ENCODE measurements at regions not wholly inside any gene's neighbourhood (a gene's known extent, or its start where the extent isn't known, plus 50 kb on each side); places are given as distances from the start of the nearest gene placed in this dataset.

DNA sequence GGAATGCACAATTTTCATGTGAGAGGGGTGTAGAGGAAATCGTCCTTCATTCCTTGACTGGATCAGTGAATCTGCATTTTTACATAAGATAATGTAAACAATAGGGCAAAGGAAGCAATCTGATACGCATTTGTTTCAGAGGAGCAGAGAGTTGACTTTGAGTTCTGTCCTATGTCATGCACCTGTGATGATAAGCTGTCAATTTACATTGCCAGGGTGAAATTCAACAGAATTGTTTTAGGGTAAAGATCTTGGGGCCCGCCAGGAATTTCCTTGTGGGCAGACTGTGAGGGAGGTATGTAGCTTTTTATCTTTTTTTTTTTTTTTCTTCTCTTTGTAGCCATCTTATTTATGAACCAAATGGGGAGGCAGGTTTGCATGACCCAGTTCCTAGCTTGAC, 58.3 kb upstream of the LARP1 start:
- no peak for TF ChIP-seq ZNF70 (CRISPR knock-in tag; IDR thresholded peaks at IDR 0.05)
- TF ChIP-seq ZNF8 (CRISPR knock-in tag; IDR thresholded peaks at IDR 0.05): no peak
- TF ChIP-seq, protein P1, sequence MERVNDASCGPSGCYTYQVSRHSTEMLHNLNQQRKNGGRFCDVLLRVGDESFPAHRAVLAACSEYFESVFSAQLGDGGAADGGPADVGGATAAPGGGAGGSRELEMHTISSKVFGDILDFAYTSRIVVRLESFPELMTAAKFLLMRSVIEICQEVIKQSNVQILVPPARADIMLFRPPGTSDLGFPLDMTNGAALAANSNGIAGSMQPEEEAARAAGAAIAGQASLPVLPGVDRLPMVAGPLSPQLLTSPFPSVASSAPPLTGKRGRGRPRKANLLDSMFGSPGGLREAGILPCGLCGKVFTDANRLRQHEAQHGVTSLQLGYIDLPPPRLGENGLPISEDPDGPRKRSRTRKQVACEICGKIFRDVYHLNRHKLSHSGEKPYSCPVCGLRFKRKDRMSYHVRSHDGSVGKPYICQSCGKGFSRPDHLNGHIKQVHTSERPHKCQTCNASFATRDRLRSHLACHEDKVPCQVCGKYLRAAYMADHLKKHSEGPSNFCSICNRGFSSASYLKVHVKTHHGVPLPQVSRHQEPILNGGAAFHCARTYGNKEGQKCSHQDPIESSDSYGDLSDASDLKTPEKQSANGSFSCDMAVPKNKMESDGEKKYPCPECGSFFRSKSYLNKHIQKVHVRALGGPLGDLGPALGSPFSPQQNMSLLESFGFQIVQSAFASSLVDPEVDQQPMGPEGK (CRISPR knock-in tag; IDR thresholded peaks at IDR 0.05; ENCODE audit: borderline replicate concordance): no peak
- TF ChIP-seq ESRRG (CRISPR knock-in tag; IDR thresholded peaks at IDR 0.05): no peak
- TF ChIP-seq ZFP3 (CRISPR knock-in tag; IDR thresholded peaks at IDR 0.05): no peak
- no peak for TF ChIP-seq ZC3H10 (CRISPR knock-in tag; IDR thresholded peaks at IDR 0.05)
- no peak for TF ChIP-seq PPARA (CRISPR knock-in tag; IDR thresholded peaks at IDR 0.05; ENCODE audit: borderline replicate concordance)
- TF ChIP-seq, protein P2, sequence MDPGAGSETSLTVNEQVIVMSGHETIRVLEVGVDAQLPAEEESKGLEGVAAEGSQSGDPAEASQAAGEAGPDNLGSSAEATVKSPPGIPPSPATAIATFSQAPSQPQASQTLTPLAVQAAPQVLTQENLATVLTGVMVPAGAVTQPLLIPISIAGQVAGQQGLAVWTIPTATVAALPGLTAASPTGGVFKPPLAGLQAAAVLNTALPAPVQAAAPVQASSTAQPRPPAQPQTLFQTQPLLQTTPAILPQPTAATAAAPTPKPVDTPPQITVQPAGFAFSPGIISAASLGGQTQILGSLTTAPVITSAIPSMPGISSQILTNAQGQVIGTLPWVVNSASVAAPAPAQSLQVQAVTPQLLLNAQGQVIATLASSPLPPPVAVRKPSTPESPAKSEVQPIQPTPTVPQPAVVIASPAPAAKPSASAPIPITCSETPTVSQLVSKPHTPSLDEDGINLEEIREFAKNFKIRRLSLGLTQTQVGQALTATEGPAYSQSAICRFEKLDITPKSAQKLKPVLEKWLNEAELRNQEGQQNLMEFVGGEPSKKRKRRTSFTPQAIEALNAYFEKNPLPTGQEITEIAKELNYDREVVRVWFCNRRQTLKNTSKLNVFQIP (CRISPR knock-in tag; IDR thresholded peaks at IDR 0.05; ENCODE audit: borderline replicate concordance, low read depth): no peak
- no peak for TF ChIP-seq BACH2 (CRISPR knock-in tag; IDR thresholded peaks at IDR 0.05; ENCODE audit: borderline replicate concordance)
- no peak for TF ChIP-seq RARB (CRISPR knock-in tag; IDR thresholded peaks at IDR 0.05)
- TF ChIP-seq SNAI2 (CRISPR knock-in tag; IDR thresholded peaks at IDR 0.05): no peak
- TF ChIP-seq TOX (CRISPR knock-in tag; IDR thresholded peaks at IDR 0.05; ENCODE audit: borderline replicate concordance): no peak
- no peak for TF ChIP-seq ISL1 (CRISPR knock-in tag; IDR thresholded peaks at IDR 0.05)
- no peak for TF ChIP-seq GLIS3 (CRISPR knock-in tag; IDR thresholded peaks at IDR 0.05)
